HG02973 (cell line): ENCODE measurements at regions not wholly inside any gene's neighbourhood (a gene's known extent, or its start where the extent isn't known, plus 50 kb on each side); places are given as distances from the start of the nearest gene placed in this dataset.
"Not testable (repeated sequence)": the region's sequence is repeated elsewhere in the genome, so short reads cannot be mapped to it uniquely, and the experiment has no call there.

ENCODE experiments used
- ATAC-seq: cut with Tn5 transposase; IDR thresholded peaks from one replicate; pipeline ENCODE4 v1.9.1; 2021; ENCODE audit warnings: moderate library complexity; ENCODE audit not compliant: unreplicated experiment

GRCh38 chr13:88670509-88670908 is 999.3 kb downstream of the SLITRK5 start:
- ATAC-seq = no peak

- no peak for ATAC-seq
These were observed 1003.7 kb downstream of the SLITRK5 start for GRCh38 chr13:88674841-88675240.

- no peak for ATAC-seq
These were observed 1004.3 kb downstream of the SLITRK5 start for GRCh38 chr13:88675347-88675996.

- ATAC-seq = no peak
These were observed 1004.8 kb downstream of the SLITRK5 start for GRCh38 chr13:88676016-88676415.

GRCh38 chr13:88685459-88685858 is 1014.3 kb downstream of the SLITRK5 start:
- no peak for ATAC-seq

GRCh38 chr13:88701551-88701950 is 1030.4 kb downstream of the SLITRK5 start:
- ATAC-seq = no peak

GRCh38 chr13:88704600-88705275 is 1033.6 kb downstream of the SLITRK5 start:
- no peak for ATAC-seq

GRCh38 chr13:88707646-88708045 is 1036.5 kb downstream of the SLITRK5 start:
- no peak for ATAC-seq

GRCh38 chr13:88717946-88718345 is 1046.8 kb downstream of the SLITRK5 start:
- ATAC-seq = no peak

- no peak for ATAC-seq
These were observed 1047.6 kb downstream of the SLITRK5 start for GRCh38 chr13:88718781-88719180.

GRCh38 chr13:88726075-88726474 is 1054.9 kb downstream of the SLITRK5 start:
- no peak for ATAC-seq

- not testable (repeated sequence) for ATAC-seq
These were observed 1056.1 kb downstream of the SLITRK5 start for GRCh38 chr13:88727236-88727635.

GRCh38 chr13:88729605-88730004 is 1058.4 kb downstream of the SLITRK5 start:
- ATAC-seq = no peak

GRCh38 chr13:88736026-88736425 is 1064.9 kb downstream of the SLITRK5 start:
- ATAC-seq = no peak

GRCh38 chr13:88739195-88739594 is 1068.0 kb downstream of the SLITRK5 start:
- no peak for ATAC-seq

GRCh38 chr13:88744289-88744688 is 1073.1 kb downstream of the SLITRK5 start:
- no peak for ATAC-seq

GRCh38 chr13:88745011-88745410 is 1073.8 kb downstream of the SLITRK5 start:
- no peak for ATAC-seq

- ATAC-seq = no peak
These were observed 1080.9 kb downstream of the SLITRK5 start for GRCh38 chr13:88752041-88752440.

GRCh38 chr13:88754141-88754540 is 1083.0 kb downstream of the SLITRK5 start:
- no peak for ATAC-seq

- no peak for ATAC-seq
These were observed 1090.0 kb downstream of the SLITRK5 start for GRCh38 chr13:88761145-88761544.

- ATAC-seq = no peak
These were observed 1092.9 kb downstream of the SLITRK5 start for GRCh38 chr13:88764103-88764502.

- no peak for ATAC-seq
These were observed 1129.3 kb downstream of the SLITRK5 start for GRCh38 chr13:88800505-88800904.

GRCh38 chr13:88801361-88801760 is 1130.2 kb downstream of the SLITRK5 start:
- ATAC-seq = no peak
